Aorta (tissue), 5 donors: ENCODE measurements at regions not wholly inside any gene's neighbourhood (a gene's known extent, or its start where the extent isn't known, plus 50 kb on each side); places are given as distances from the start of the nearest gene placed in this dataset.

Source experiments
- ATAC-seq: fragments of 200-7000 bp; cut with Tn5 transposase; one replicate; pipeline ENCODE4 v1.9.1; 2022; ENCODE audit warnings: moderate library complexity; ENCODE audit not compliant: low FRiP score
- DNase-seq, 2 donors: peaks; one replicate each; pipeline ENCODE4 v3.0.0-alpha.2; 2020
- H3K27ac ChIP-seq, 2 donors: one replicate each; pipeline ENCODE4 v1.5.1; 2013; ENCODE audit warnings: low read length in 2 of 2, mild to moderate bottlenecking in 2 of 2, moderate library complexity in 2 of 2, control low read depth in 1 of 2, inconsistent platforms in 1 of 2, low read depth in 1 of 2
- H3K27me3 ChIP-seq, 2 donors: one replicate each; pipeline ENCODE4 v1.6.1; 2013; ENCODE audit warnings: control low read depth in 1 of 2, low read length in 1 of 2, mild to moderate bottlenecking in 1 of 2, moderate library complexity in 1 of 2; ENCODE audit not compliant: insufficient read depth in 2 of 2, control insufficient read depth in 1 of 2
- H3K36me3 ChIP-seq, 2 donors: one replicate each; pipeline ENCODE4 v1.6.1; 2013; ENCODE audit warnings: control low read depth in 1 of 2, low read length in 1 of 2, mild to moderate bottlenecking in 1 of 2; ENCODE audit not compliant: insufficient read depth in 2 of 2, control insufficient read depth in 1 of 2
- H3K4me1 ChIP-seq, 2 donors: one replicate each; pipeline ENCODE4 v1.6.1; 2013; ENCODE audit warnings: low read length in 2 of 2, control low read depth in 1 of 2, mild to moderate bottlenecking in 1 of 2, moderate library complexity in 1 of 2; ENCODE audit not compliant: insufficient read depth in 2 of 2, control insufficient read depth in 1 of 2
- H3K4me3 ChIP-seq, 2 donors: one replicate each; pipeline ENCODE4 v1.5.1; 2013; ENCODE audit warnings: low read length in 2 of 2, control low read depth in 1 of 2, mild to moderate bottlenecking in 1 of 2
- H3K9me3 ChIP-seq: one replicate; pipeline ENCODE4 v1.6.1; 2013; ENCODE audit warnings: mild to moderate bottlenecking, low read length; ENCODE audit not compliant: control insufficient read depth
- WGBS, 2 donors: extraction: QIAGEN DNeasy Blood & Tissue Kit; methylation state at CpG; one replicate each; pipeline ENCODE4 v1.1.7; 2013; 5-methylcytosine and 5-hydroxymethylcytosine counted together
- intact Hi-C, 2 donors: fragments of 100-400 bp; cut with DNase I; formaldehyde crosslinking; loops; one replicate each; pipeline versions ENCODE4 v1.14.2 to v1.15.0; 2022
- donor health status: healthy with polysubstance abuse.
- donor health status: Bipolar disorder and iron deficiency.
- donor health status: DM: no; HTN: no; CAD: no.
- donor health status: DM: no; HTN: no; CAD: no.
- donor health status: DM: yes; HTN: yes; CAD: no.

- 86 to 91% methylated on average over 5 of the region's 5 CpGs for WGBS, 2 donors
- Histone ChIP-seq H3K4me3 (no peak overlapping the region), H3K9me3 (no peaks in the 10 kb centered on the region), H3K4me1 (no peaks in the 10 kb centered on the region), H3K27me3 (no peaks in the 10 kb centered on the region), H3K36me3 (no peaks in the 10 kb centered on the region), H3K27ac (no peak overlapping the region)
- intact Hi-C loops = no loop called here
- DNase-seq (no peak), ATAC-seq (no peak)
Measured at GRCh38 chr4:14065406-14065805, 437.9 kb upstream of the BOD1L1 start.

- Histone ChIP-seq H3K27ac (no peak overlapping the region), H3K4me1 (no peaks in the 10 kb centered on the region), H3K9me3 (peaks cover 6% of the 10 kb centered on the region), H3K36me3 (no peaks in the 10 kb centered on the region), H3K27me3 (no peaks in the 10 kb centered on the region), H3K4me3 (no peak overlapping the region)
- intact Hi-C loops = no loop called here
- WGBS, 2 donors = 64 to 78% methylated on average over 1 of the region's 1 CpG
- DNase-seq = no peak
- ATAC-seq = no peak
Measured at GRCh38 chr4:14066979-14067378, 439.5 kb upstream of the BOD1L1 start.

- DNase-seq (no peak), ATAC-seq (no peak)
- WGBS, 2 donors = 36 to 41% methylated on average over 4 of the region's 4 CpGs
- no peak overlapping the region for H3K4me3 ChIP-seq
- H3K36me3 ChIP-seq = no peaks in the 10 kb centered on the region
- peaks cover 13% of the 10 kb centered on the region for H3K9me3 ChIP-seq
- H3K27ac ChIP-seq = no peak overlapping the region
- intact Hi-C loops = no loop called here
- no peaks in the 10 kb centered on the region for H3K4me1 ChIP-seq
- H3K27me3 ChIP-seq = no peaks in the 10 kb centered on the region
Measured at GRCh38 chr4:14069886-14070285, 442.4 kb upstream of the BOD1L1 start.

- intact Hi-C loops = no loop called here
- no peaks in the 10 kb centered on the region for H3K27me3 ChIP-seq
- no peak overlapping the region for H3K4me3 ChIP-seq
- ATAC-seq (no peak), DNase-seq (no peak)
- 42 to 49% methylated on average over 5 of the region's 5 CpGs for WGBS, 2 donors
- no peaks in the 10 kb centered on the region for H3K4me1 ChIP-seq
- no peaks in the 10 kb centered on the region for H3K36me3 ChIP-seq
- peaks cover 13% of the 10 kb centered on the region for H3K9me3 ChIP-seq
- H3K27ac ChIP-seq = no peak overlapping the region
Measured at GRCh38 chr4:14070289-14070880, 442.9 kb upstream of the BOD1L1 start.

- Histone ChIP-seq H3K9me3 (peaks cover 13% of the 10 kb centered on the region), H3K4me3 (no peak overlapping the region), H3K27ac (no peak overlapping the region), H3K36me3 (no peaks in the 10 kb centered on the region), H3K4me1 (no peaks in the 10 kb centered on the region), H3K27me3 (no peaks in the 10 kb centered on the region)
- intact Hi-C loops = no loop called here
- DNase-seq (no peak), ATAC-seq (no peak)
Measured at GRCh38 chr4:14072506-14072905, 445.0 kb upstream of the BOD1L1 start.

- peaks cover 8% of the 10 kb centered on the region for H3K9me3 ChIP-seq
- no peaks in the 10 kb centered on the region for H3K4me1 ChIP-seq
- no peak overlapping the region for H3K4me3 ChIP-seq
- H3K27ac ChIP-seq = no peak overlapping the region
- H3K36me3 ChIP-seq = no peaks in the 10 kb centered on the region
- intact Hi-C loops = no loop called here
- no peak for DNase-seq
- ATAC-seq = no peak
- H3K27me3 ChIP-seq = no peaks in the 10 kb centered on the region
- WGBS, 2 donors = 80 to 88% methylated on average over 3 of the region's 3 CpGs
Measured at GRCh38 chr4:14076776-14077175, 449.3 kb upstream of the BOD1L1 start.

GRCh38 chr4:14078326-14078725 is 450.8 kb upstream of the BOD1L1 start:
- Histone ChIP-seq H3K4me1 (no peaks in the 10 kb centered on the region), H3K9me3 (no peaks in the 10 kb centered on the region), H3K27me3 (no peaks in the 10 kb centered on the region), H3K36me3 (no peaks in the 10 kb centered on the region), H3K4me3 (no peak overlapping the region), H3K27ac (no peak overlapping the region)
- WGBS, 2 donors = 59 to 72% methylated on average over 3 of the region's 3 CpGs
- intact Hi-C loops = no loop called here
- ATAC-seq (no peak), DNase-seq (no peak)

GRCh38 chr4:14079601-14080000 is 452.1 kb upstream of the BOD1L1 start:
- H3K27ac ChIP-seq = no peak overlapping the region
- intact Hi-C loops = no loop called here
- WGBS, 2 donors = 78 to 85% methylated on average over 1 of the region's 1 CpG
- H3K9me3 ChIP-seq = no peaks in the 10 kb centered on the region
- H3K36me3 ChIP-seq = no peaks in the 10 kb centered on the region
- H3K4me3 ChIP-seq = no peak overlapping the region
- H3K4me1 ChIP-seq = no peaks in the 10 kb centered on the region
- ATAC-seq (no peak), DNase-seq (no peak)
- no peaks in the 10 kb centered on the region for H3K27me3 ChIP-seq

- H3K9me3 ChIP-seq = no peaks in the 10 kb centered on the region
- H3K27ac ChIP-seq = no peak overlapping the region
- intact Hi-C loops = no loop called here
- no peak for DNase-seq
- H3K36me3 ChIP-seq = no peaks in the 10 kb centered on the region
- H3K4me3 ChIP-seq = no peak overlapping the region
- no peaks in the 10 kb centered on the region for H3K4me1 ChIP-seq
- H3K27me3 ChIP-seq = no peaks in the 10 kb centered on the region
- no peak for ATAC-seq
- 13 to 29% methylated on average over 3 of the region's 3 CpGs for WGBS, 2 donors
Measured at GRCh38 chr4:14083150-14083549, 455.6 kb upstream of the BOD1L1 start.
